Astrocyte (in vitro differentiated cells and primary cell): ENCODE measurements at regions not wholly inside any gene's neighbourhood (a gene's known extent, or its start where the extent isn't known, plus 50 kb on each side); places are given as distances from the start of the nearest gene placed in this dataset.

Experiments used
- DNase-seq: peaks from one replicate; pipeline ENCODE4 v3.0.0-alpha.2; 2010; ENCODE audit warnings: low read depth
- FAIRE-seq: peaks from 2 replicates; lab custom pipeline; 2011; peaks lifted over from hg19 to GRCh38; lab: Jason Lieb, UNC
- H2AFZ ChIP-seq: 2 replicates; pipeline ENCODE4 v1.6.0; 2012; ENCODE audit warnings: low read depth, low read length, inconsistent platforms
- H3K27ac ChIP-seq: 2 replicates; pipeline ENCODE4 v1.5.1; 2011; ENCODE audit warnings: low read depth, low read length, inconsistent platforms
- H3K27me3 ChIP-seq: 2 replicates; pipeline ENCODE4 v1.6.0; 2011; ENCODE audit warnings: low read length, inconsistent platforms; ENCODE audit not compliant: insufficient read depth
- H3K36me3 ChIP-seq: 2 replicates; pipeline ENCODE4 v1.5.1; 2011; ENCODE audit warnings: low read length, inconsistent platforms; ENCODE audit not compliant: insufficient read depth
- H3K4me1 ChIP-seq: 2 replicates; pipeline ENCODE4 v1.5.1; 2011; ENCODE audit warnings: low read length, inconsistent platforms; ENCODE audit not compliant: insufficient read depth
- H3K4me2 ChIP-seq: 2 replicates; pipeline ENCODE4 v1.6.0; 2012; ENCODE audit warnings: low read length, inconsistent platforms
- H3K4me3 ChIP-seq: 2 replicates; pipeline ENCODE4 v1.5.1; 2011; ENCODE audit warnings: low read depth, mild to moderate bottlenecking, low read length, inconsistent platforms; ENCODE audit not compliant: insufficient read depth
- H3K79me2 ChIP-seq: 2 replicates; pipeline ENCODE4 v1.6.0; 2012; ENCODE audit warnings: mild to moderate bottlenecking, low read length, inconsistent platforms; ENCODE audit not compliant: insufficient read depth
- H3K9ac ChIP-seq: 2 replicates; pipeline ENCODE4 v1.6.0; 2012; ENCODE audit warnings: mild to moderate bottlenecking, low read length, inconsistent platforms
- H3K9me3 ChIP-seq: 2 replicates; pipeline ENCODE4 v1.5.1; 2012; ENCODE audit warnings: low read depth, mild to moderate bottlenecking, low read length, inconsistent platforms; ENCODE audit not compliant: insufficient read depth
- H4K20me1 ChIP-seq: 2 replicates; pipeline ENCODE4 v1.6.0; 2012; ENCODE audit warnings: low read length, inconsistent platforms; ENCODE audit not compliant: insufficient read depth
- H3K27ac Mint-ChIP-seq: one replicate; pipeline ENCODE4 v1.8.0; 2021; ENCODE audit warnings: mild to moderate bottlenecking, mixed read lengths; ENCODE audit not compliant: unreplicated experiment
- H3K27me3 Mint-ChIP-seq: one replicate; pipeline ENCODE4 v1.8.0; 2021; ENCODE audit warnings: low read depth, mixed read lengths; ENCODE audit not compliant: unreplicated experiment
- H3K36me3 Mint-ChIP-seq: one replicate; pipeline ENCODE4 v1.8.0; 2021; ENCODE audit warnings: low read depth, mixed read lengths; ENCODE audit not compliant: unreplicated experiment
- H3K4me1 Mint-ChIP-seq: one replicate; pipeline ENCODE4 v1.8.0; 2021; ENCODE audit warnings: low read depth, mixed read lengths; ENCODE audit not compliant: unreplicated experiment
- H3K4me3 Mint-ChIP-seq: one replicate; pipeline ENCODE4 v1.8.0; 2021; ENCODE audit warnings: mild to moderate bottlenecking, moderate library complexity, mixed read lengths; ENCODE audit not compliant: unreplicated experiment
- H3K9me3 Mint-ChIP-seq: one replicate; pipeline ENCODE4 v1.8.0; 2021; ENCODE audit warnings: mild to moderate bottlenecking, mixed read lengths; ENCODE audit not compliant: unreplicated experiment
- CTCF ChIP-seq: IDR thresholded peaks from 2 replicates; pipeline ENCODE4 v1.5.1; 2011; ENCODE audit warnings: low read depth, mild to moderate bottlenecking, inconsistent platforms, low read length, moderate library complexity; ENCODE audit not compliant: insufficient read depth
- EZH2 ChIP-seq: IDR thresholded peaks from 2 replicates; pipeline ENCODE4 v1.6.1; 2012; ENCODE audit warnings: mild to moderate bottlenecking, low read length, inconsistent platforms; ENCODE audit not compliant: insufficient read depth

GRCh38 chr12:76631741-76632140 is 72.2 kb upstream of the OSBPL8 start:
- H4K20me1 ChIP-seq, result no peaks in the 10 kb centered on the region
- Mint-ChIP-seq H3K4me3 (no peak overlapping the region), H3K27me3 (no peaks in the 10 kb centered on the region), H3K9me3 (no peaks in the 10 kb centered on the region), H3K36me3 (no peaks in the 10 kb centered on the region), H3K27ac (no peak overlapping the region), H3K4me1 (peaks cover 21% of the 10 kb centered on the region)
- H3K27me3 ChIP-seq, result no peaks in the 10 kb centered on the region
- H3K4me2 ChIP-seq, result no peak overlapping the region
- no peak overlapping the region for H2AFZ ChIP-seq
- H3K4me3 ChIP-seq, result no peak overlapping the region
- no peaks in the 10 kb centered on the region for H3K36me3 ChIP-seq
- H3K79me2 ChIP-seq, result no peaks in the 10 kb centered on the region
- no peaks in the 10 kb centered on the region for H3K9me3 ChIP-seq
- H3K4me1 ChIP-seq, result peaks cover 11% of the 10 kb centered on the region
- no peak for FAIRE-seq
- H3K9ac ChIP-seq, result no peak overlapping the region
- DNase-seq, result no peak
- H3K27ac ChIP-seq, result no peak overlapping the region
- TF ChIP-seq EZH2 (no peak), CTCF (no peak)

DNA sequence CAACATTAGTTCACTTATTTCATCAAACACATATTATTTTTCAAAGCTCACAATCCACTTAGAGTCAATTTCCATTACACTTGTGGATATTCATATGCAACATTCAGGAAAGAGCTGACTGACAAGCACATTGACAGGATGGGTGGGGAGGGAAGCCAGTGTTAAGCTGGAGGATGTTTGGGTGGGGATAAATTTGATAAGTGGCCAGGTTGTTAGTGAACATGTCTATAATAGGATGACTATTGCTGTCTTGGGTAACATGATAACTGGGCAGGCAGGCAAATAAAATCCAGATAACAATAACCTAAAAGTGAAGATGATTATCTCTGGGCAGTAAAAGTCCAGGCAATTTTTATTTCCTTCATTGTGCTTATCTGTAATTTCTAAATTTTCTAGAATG is 73.8 kb upstream of the OSBPL8 start:
- Mint-ChIP-seq H3K27ac (no peak overlapping the region), H3K36me3 (no peaks in the 10 kb centered on the region), H3K27me3 (no peaks in the 10 kb centered on the region), H3K4me3 (no peak overlapping the region), H3K4me1 (peaks cover 26% of the 10 kb centered on the region), H3K9me3 (no peaks in the 10 kb centered on the region)
- Histone ChIP-seq H3K27ac (no peak overlapping the region), H3K4me1 (peaks cover 21% of the 10 kb centered on the region), H3K27me3 (no peaks in the 10 kb centered on the region), H2AFZ (no peak overlapping the region), H3K4me3 (no peak overlapping the region), H4K20me1 (no peaks in the 10 kb centered on the region), H3K9ac (no peak overlapping the region), H3K36me3 (no peaks in the 10 kb centered on the region), H3K79me2 (no peaks in the 10 kb centered on the region), H3K9me3 (no peaks in the 10 kb centered on the region), H3K4me2 (no peak overlapping the region)
- DNase-seq (no peak), FAIRE-seq (no peak)
- no peak for TF ChIP-seq EZH2
- TF ChIP-seq CTCF, result no peak

- H4K20me1 ChIP-seq, result no peaks in the 10 kb centered on the region
- H3K79me2 ChIP-seq, result no peaks in the 10 kb centered on the region
These were observed 74.6 kb upstream of the OSBPL8 start for GRCh38 chr12:76634133-76634532.

More at GRCh38 chr12:76634133-76634532, 74.6 kb upstream of the OSBPL8 start:
- Histone ChIP-seq H3K9me3 (no peaks in the 10 kb centered on the region), H3K36me3 (no peaks in the 10 kb centered on the region), H3K4me3 (no peak overlapping the region), H3K27me3 (no peaks in the 10 kb centered on the region), H3K4me1 (peaks cover 21% of the 10 kb centered on the region), H3K27ac (no peak overlapping the region), H2AFZ (no peak overlapping the region), H3K4me2 (no peak overlapping the region), H3K9ac (no peak overlapping the region)
- FAIRE-seq (no peak), DNase-seq (no peak)
- Mint-ChIP-seq H3K9me3 (no peaks in the 10 kb centered on the region), H3K27ac (peak overlapping the region; percentile 90), H3K27me3 (no peaks in the 10 kb centered on the region), H3K4me3 (no peak overlapping the region), H3K36me3 (no peaks in the 10 kb centered on the region), H3K4me1 (peaks cover 26% of the 10 kb centered on the region)
- TF ChIP-seq CTCF (no peak), EZH2 (no peak)
